ENCODE measurements at regions not wholly inside any gene's neighbourhood (a gene's known extent, or its start where the extent isn't known, plus 50 kb on each side); places are given as distances from the start of the nearest gene placed in this dataset.

- Histone ChIP-seq H3K4me2 (ENCODE audit: insufficient read depth in 1 of 2, low read depth in 2 of 2, low read length in 2 of 2) (no peak overlapping the region), H3K23ac (ENCODE audit: insufficient read length) (no peak overlapping the region), H3K4me3 (ENCODE audit: extremely low read depth in 1 of 4, insufficient read depth in 2 of 4, low read depth in 3 of 4, low read length in 4 of 4) (no peak overlapping the region), H3K23me2 (ENCODE audit: low read depth, low read length) (no peaks in the 10 kb centered on the region), H4K20me1 (replicated peaks in 1 of 2; ENCODE audit: control insufficient read depth in 1 of 2, insufficient read depth in 2 of 2, low read length in 2 of 2) (peaks cover 0 to 3% of the 10 kb centered on the region in 2 experiments), H3K27ac (ENCODE audit: low read depth, low read length) (no peak overlapping the region), H3K14ac (ENCODE audit: insufficient read length) (no peak overlapping the region), H2BK5ac (ENCODE audit: low read depth, low read length) (no peak overlapping the region), H3K36me3 (ENCODE audit: control insufficient read depth in 2 of 4, insufficient read depth in 4 of 4, low read length in 3 of 4) (no peaks in the 10 kb centered on the region), H3K9me3 (ENCODE audit: insufficient read depth in 2 of 2, low read depth in 1 of 2, low read length in 1 of 2) (no peaks in the 10 kb centered on the region), H4K5ac (ENCODE audit: insufficient read length, low read depth, low read length) (no peak overlapping the region), H3K9ac (replicated peaks in 1 of 4; ENCODE audit: extremely low read depth in 1 of 4, low read depth in 3 of 4, low read length in 3 of 4) (no peak overlapping the region), H2BK12ac (ENCODE audit: low read depth, low read length) (no peak overlapping the region), H3K79me2 (ENCODE audit: control insufficient read depth in 1 of 2, insufficient read depth in 2 of 2, low read length in 2 of 2) (no peaks in the 10 kb centered on the region), H3K4ac (replicated peaks; ENCODE audit: insufficient read length, low read depth, low read length) (no peak overlapping the region), H3K56ac (replicated peaks; ENCODE audit: insufficient read length, low read depth, low read length) (no peak overlapping the region), H2BK20ac (ENCODE audit: low read length) (0 out of 2 replicates have a peak overlapping the region, but pooled peaks have one; percentile 35), H3K79me1 (ENCODE audit: low read depth, low read length) (no peaks in the 10 kb centered on the region), H2AFZ (ENCODE audit: low read length) (no peak overlapping the region), H3K27me3 (replicated peaks in 1 of 4; ENCODE audit: control insufficient read depth in 3 of 4, extremely low read depth in 1 of 4, insufficient read depth in 3 of 4, low read length in 3 of 4) (peaks cover 0 to 1% (median 0%) of the 10 kb centered on the region in 4 experiments; a peak in 1 of 7 replicates), H3K4me1 (replicated peaks in 1 of 4; ENCODE audit: control insufficient read depth in 3 of 4, insufficient read depth in 4 of 4, low read length in 3 of 4) (no peaks in the 10 kb centered on the region), H2BK120ac (replicated peaks; ENCODE audit: low read depth, low read length) (no peak overlapping the region), H4K8ac (ENCODE audit: extremely low read depth, insufficient read depth, low read length) (no peak overlapping the region), H2BK15ac (ENCODE audit: low read length) (no peak overlapping the region), H4K91ac (replicated peaks; ENCODE audit: insufficient read length, low read length) (no peak overlapping the region), H3K18ac (ENCODE audit: extremely low read depth, low read length) (no peak overlapping the region), H2AK5ac (ENCODE audit: low read depth, low read length) (no peak overlapping the region)
- 82% methylated on average over 7 of the region's 7 CpGs; no CpG with 5 or more reads in 1 of the 2 experiments for WGBS, 2 experiments (ENCODE audit: extremely low coverage in 1 of 2, insufficient coverage in 1 of 2, insufficient read length in 1 of 2, insufficient replicate concordance in 2 of 2, low coverage in 1 of 2, low lambda C conversion rate in 2 of 2, missing lambda C conversion rate in 1 of 2)
- DNase-seq (ENCODE audit: low read depth in 1 of 2, low spot score in 2 of 2): no peak
- no peak for FAIRE-seq
- TF ChIP-seq SIRT6 (IDR thresholded peaks at IDR 0.05; ENCODE audit: low read length) (no peak), KDM5A (IDR thresholded peaks at IDR 0.05; ENCODE audit: low read length) (no peak), GTF2F1 (IDR thresholded peaks at IDR 0.05; ENCODE audit: borderline replicate concordance, low read depth, low read length) (no peak), BACH1 (IDR thresholded peaks at IDR 0.05; ENCODE audit: low read length) (no peak), CTBP2 (IDR thresholded peaks at IDR 0.05; ENCODE audit: borderline replicate concordance, insufficient read depth, insufficient read length, low read length) (no peak), EP300 (IDR thresholded peaks at IDR 0.05; ENCODE audit: borderline replicate concordance in 1 of 2, low read depth in 2 of 2, low read length in 2 of 2) (no peak), RBBP5 (IDR thresholded peaks at IDR 0.05; ENCODE audit: borderline replicate concordance, low read depth, low read length) (no peak), NRF1 (IDR thresholded peaks at IDR 0.05; ENCODE audit: low read depth, low read length) (no peak), MAX (IDR thresholded peaks at IDR 0.05) (no peak), CBX8 (IDR thresholded peaks at IDR 0.05; ENCODE audit: borderline replicate concordance, low read depth, low read length) (no peak)
- CTCF ChIA-PET (ENCODE audit: partially characterized antibody): interaction anchor here (0.7 to 1.3 kb wide), 2 partner anchors 340 to 371 kb away, joined by 3 read pairs; no protein-coding TSS in a partner anchor
- POLR2A ChIA-PET (ENCODE audit: partially characterized antibody): no interaction called here
Measured at GRCh38 chr7:136348542-136349192, 371.5 kb upstream of the MTPN start.
